Left ventricle myocardium inferior (tissue), 1 donor: ENCODE measurements at regions not wholly inside any gene's neighbourhood (a gene's known extent, or its start where the extent isn't known, plus 50 kb on each side); places are given as distances from the start of the nearest gene placed in this dataset.

ENCODE experiments used
- DNase-seq: peaks from one replicate; pipeline ENCODE4 v3.0.0-alpha.2; 2020
- H3K27ac ChIP-seq: fragments of 200-600 bp; replicated peaks from 2 replicates; pipeline ENCODE4 v1.8.0; 2021
- H3K27me3 ChIP-seq: fragments of 200-600 bp; 2 replicates; pipeline ENCODE4 v1.8.0; 2021; ENCODE audit warnings: low read depth
- H3K36me3 ChIP-seq: fragments of 200-600 bp; 2 replicates; pipeline ENCODE4 v1.8.0; 2021
- H3K4me1 ChIP-seq: fragments of 200-600 bp; 2 replicates; pipeline ENCODE4 v1.8.0; 2021
- H3K4me3 ChIP-seq: fragments of 200-600 bp; 2 replicates; pipeline ENCODE4 v1.8.0; 2021; ENCODE audit warnings: mild to moderate bottlenecking, moderate library complexity
- H3K9me3 ChIP-seq: fragments of 200-600 bp; replicated peaks from 2 replicates; pipeline ENCODE4 v1.8.0; 2021
- CTCF ChIP-seq: fragments of 200-600 bp; IDR thresholded peaks from 2 replicates; pipeline ENCODE4 v1.8.0; 2021; ENCODE audit warnings: antibody characterized with exemption, mild to moderate bottlenecking, borderline replicate concordance
- intact Hi-C: fragments of 100-400 bp; cut with micrococcal nuclease; formaldehyde crosslinking; loops from one replicate; pipeline ENCODE4 v1.11.0; 2022
- donor health status: DM: no; HTN: yes; CAD: no; lungs with severe emphysema.

- peak overlapping the region; percentile 4 for H3K4me3 ChIP-seq
- no peak for DNase-seq
- no peaks in the 10 kb centered on the region for H3K27me3 ChIP-seq
- H3K36me3 ChIP-seq, result no peaks in the 10 kb centered on the region
- peaks cover 55% of the 10 kb centered on the region for H3K4me1 ChIP-seq
- intact Hi-C loops, result no loop called here
- no peak for TF ChIP-seq CTCF
- H3K27ac ChIP-seq, result peak overlapping the region; percentile 68
- no peaks in the 10 kb centered on the region for H3K9me3 ChIP-seq
Observed at GRCh38 chr13:23512762-23513395, 57.3 kb upstream of the TNFRSF19 start.

GRCh38 chr13:23513455-23513854 is 56.8 kb upstream of the TNFRSF19 start:
- Histone ChIP-seq H3K36me3 (no peaks in the 10 kb centered on the region), H3K4me3 (peak overlapping the region; percentile 4), H3K27me3 (no peaks in the 10 kb centered on the region), H3K27ac (peak overlapping the region; percentile 68), H3K9me3 (no peaks in the 10 kb centered on the region), H3K4me1 (peaks cover 61% of the 10 kb centered on the region)
- DNase-seq, result no peak
- intact Hi-C loops, result no loop called here
- TF ChIP-seq CTCF, result no peak

- H3K36me3 ChIP-seq, result no peaks in the 10 kb centered on the region
- H3K27ac ChIP-seq, result peak overlapping the region; percentile 68
- no peak for DNase-seq
- intact Hi-C loops, result no loop called here
- H3K4me3 ChIP-seq, result no peak overlapping the region
- H3K27me3 ChIP-seq, result no peaks in the 10 kb centered on the region
- peaks cover 63% of the 10 kb centered on the region for H3K4me1 ChIP-seq
- no peak for TF ChIP-seq CTCF
- no peaks in the 10 kb centered on the region for H3K9me3 ChIP-seq
Observed at GRCh38 chr13:23514076-23514475, 56.1 kb upstream of the TNFRSF19 start.

- no peak for TF ChIP-seq CTCF
- Histone ChIP-seq H3K9me3 (no peaks in the 10 kb centered on the region), H3K4me3 (no peak overlapping the region), H3K36me3 (no peaks in the 10 kb centered on the region), H3K27me3 (no peaks in the 10 kb centered on the region), H3K4me1 (peaks cover 67% of the 10 kb centered on the region), H3K27ac (no peak overlapping the region)
- no peak for DNase-seq
- intact Hi-C loops, result no loop called here
Observed at GRCh38 chr13:23515116-23515515, 55.1 kb upstream of the TNFRSF19 start.

- Histone ChIP-seq H3K9me3 (no peaks in the 10 kb centered on the region), H3K4me1 (peaks cover 58% of the 10 kb centered on the region), H3K27ac (no peak overlapping the region), H3K27me3 (no peaks in the 10 kb centered on the region), H3K36me3 (no peaks in the 10 kb centered on the region), H3K4me3 (no peak overlapping the region)
- TF ChIP-seq CTCF, result no peak
- DNase-seq, result no peak
- intact Hi-C loops, result no loop called here
Observed at GRCh38 chr13:23516190-23516589, 54.0 kb upstream of the TNFRSF19 start.
